ENCODE measurements at regions not wholly inside any gene's neighbourhood (a gene's known extent, or its start where the extent isn't known, plus 50 kb on each side); places are given as distances from the start of the nearest gene placed in this dataset.
"Not testable (repeated sequence)": the region's sequence is repeated elsewhere in the genome, so short reads cannot be mapped to it uniquely, and the experiment has no call there.

DNA sequence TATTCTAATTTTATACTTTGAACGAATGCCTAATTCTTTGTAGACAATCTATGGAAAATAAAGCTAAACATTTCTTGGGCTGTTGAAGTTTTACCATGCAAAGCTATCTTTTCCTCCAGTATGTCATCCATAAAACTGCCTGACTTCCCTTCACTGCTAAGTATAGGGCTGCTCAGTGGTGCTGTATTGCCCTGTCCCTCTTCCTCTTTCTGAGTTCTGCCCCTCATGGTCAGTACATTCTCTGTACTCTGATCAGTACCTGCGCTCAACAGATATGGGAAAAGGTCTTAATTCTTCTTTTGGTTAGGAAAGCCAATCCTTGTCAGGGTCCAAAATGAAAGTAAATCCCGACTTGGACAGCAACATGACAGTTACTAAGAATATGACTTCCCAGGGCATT, 321.9 kb downstream of the RAD51AP2 start:
- H3K4me3 Mint-ChIP-seq = no peak overlapping the region
- ATAC-seq (no peak), DNase-seq (no peak)
- POLR2A ChIA-PET = no interaction called here
- CTCF ChIA-PET = no interaction called here
- no peak overlapping the region for H3K27ac Mint-ChIP-seq
- H3K4me1 Mint-ChIP-seq (ENCODE audit: low read depth) = no peaks in the 10 kb centered on the region
- H3K9me3 Mint-ChIP-seq (ENCODE audit: insufficient read depth) = peaks cover 5% of the 10 kb centered on the region
- no peaks in the 10 kb centered on the region for H3K36me3 Mint-ChIP-seq (ENCODE audit: low read depth)
- no peaks in the 10 kb centered on the region for H3K27me3 Mint-ChIP-seq (ENCODE audit: low read depth)

DNA sequence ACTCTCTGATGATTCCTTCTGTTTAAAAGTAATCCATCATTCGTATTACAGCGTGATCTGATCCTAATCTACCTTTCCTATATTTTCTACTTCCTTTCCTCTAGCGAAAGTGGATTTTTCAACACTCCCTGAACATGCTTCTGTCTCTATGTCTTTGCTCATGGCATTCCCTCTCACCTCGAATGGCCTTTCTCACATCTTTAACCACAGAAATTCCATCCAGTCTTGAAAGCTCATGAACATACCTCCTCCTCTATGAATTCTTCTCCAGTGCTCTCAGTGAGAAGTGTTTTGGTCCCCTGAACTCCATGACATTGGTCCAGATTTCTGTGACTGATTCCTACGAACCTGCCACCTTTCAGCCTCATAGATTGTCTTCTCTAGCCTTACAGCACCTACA, 323.2 kb downstream of the RAD51AP2 start:
- ChIA-PET CTCF (no interaction called here), POLR2A (no interaction called here)
- Mint-ChIP-seq H3K4me3 (no peak overlapping the region), H3K4me1 (ENCODE audit: low read depth) (no peaks in the 10 kb centered on the region), H3K36me3 (ENCODE audit: low read depth) (no peaks in the 10 kb centered on the region), H3K27me3 (ENCODE audit: low read depth) (no peaks in the 10 kb centered on the region), H3K27ac (no peak overlapping the region), H3K9me3 (ENCODE audit: insufficient read depth) (peaks cover 5% of the 10 kb centered on the region)
- DNase-seq (no peak), ATAC-seq (no peak)

DNA sequence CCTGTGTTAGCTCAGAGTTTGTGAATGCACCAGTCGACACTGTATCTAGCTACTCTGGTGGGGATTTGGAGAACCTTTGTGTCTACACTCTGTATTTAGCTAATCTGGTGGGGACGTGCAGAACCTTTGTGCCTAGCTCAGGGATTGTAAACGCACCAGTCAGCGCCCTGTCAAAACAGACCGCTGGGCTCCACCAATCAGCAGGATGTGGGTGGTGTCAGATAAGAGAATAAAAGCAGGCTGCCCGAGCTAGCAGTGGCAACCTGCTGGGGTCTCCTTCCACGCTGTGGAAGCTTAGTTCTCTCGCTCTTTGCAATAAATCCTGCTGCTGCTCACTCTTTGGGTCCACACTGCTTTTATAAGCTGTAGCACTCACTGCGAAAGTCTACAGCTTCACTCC, 324.2 kb downstream of the RAD51AP2 start:
- H3K36me3 Mint-ChIP-seq (ENCODE audit: low read depth) = no peaks in the 10 kb centered on the region
- H3K27me3 Mint-ChIP-seq (ENCODE audit: low read depth) = no peaks in the 10 kb centered on the region
- H3K27ac Mint-ChIP-seq = no peak overlapping the region
- ChIA-PET CTCF (no interaction called here), POLR2A (no interaction called here)
- no peaks in the 10 kb centered on the region for H3K4me1 Mint-ChIP-seq (ENCODE audit: low read depth)
- ATAC-seq (no peak), DNase-seq (no peak)
- peaks cover 5% of the 10 kb centered on the region for H3K9me3 Mint-ChIP-seq (ENCODE audit: insufficient read depth)
- H3K4me3 Mint-ChIP-seq = no peak overlapping the region

DNA sequence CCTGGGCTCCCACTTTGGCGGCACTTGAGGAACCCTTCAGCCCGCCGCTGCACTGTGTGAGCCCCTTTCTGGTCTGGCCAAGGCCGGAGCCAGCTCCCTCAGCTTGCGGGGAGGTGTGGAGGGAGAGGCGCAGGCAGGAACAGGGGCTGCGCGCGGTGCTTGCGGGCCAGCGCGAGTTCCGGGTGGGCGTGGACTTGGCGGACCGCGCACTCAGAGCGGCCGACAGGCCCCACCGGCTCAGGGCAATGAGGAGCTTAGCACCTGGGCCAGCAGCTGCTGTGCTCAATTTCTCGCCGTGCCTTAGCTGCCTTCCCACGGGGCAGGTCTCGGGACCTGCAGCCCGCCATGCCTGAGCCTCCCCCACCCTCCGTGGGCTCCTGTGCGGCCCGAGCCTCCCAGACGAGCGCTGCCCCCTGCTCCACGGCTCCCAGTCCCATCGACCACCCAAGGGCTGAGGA, 324.8 kb downstream of the RAD51AP2 start:
- CTCF ChIA-PET; H3K9me3 Mint-ChIP-seq (ENCODE audit: insufficient read depth); ATAC-seq; H3K4me1 Mint-ChIP-seq (ENCODE audit: low read depth); H3K4me3 Mint-ChIP-seq; H3K27ac Mint-ChIP-seq; H3K36me3 Mint-ChIP-seq (ENCODE audit: low read depth); H3K27me3 Mint-ChIP-seq (ENCODE audit: low read depth); POLR2A ChIA-PET; DNase-seq: not testable (repeated sequence)

DNA sequence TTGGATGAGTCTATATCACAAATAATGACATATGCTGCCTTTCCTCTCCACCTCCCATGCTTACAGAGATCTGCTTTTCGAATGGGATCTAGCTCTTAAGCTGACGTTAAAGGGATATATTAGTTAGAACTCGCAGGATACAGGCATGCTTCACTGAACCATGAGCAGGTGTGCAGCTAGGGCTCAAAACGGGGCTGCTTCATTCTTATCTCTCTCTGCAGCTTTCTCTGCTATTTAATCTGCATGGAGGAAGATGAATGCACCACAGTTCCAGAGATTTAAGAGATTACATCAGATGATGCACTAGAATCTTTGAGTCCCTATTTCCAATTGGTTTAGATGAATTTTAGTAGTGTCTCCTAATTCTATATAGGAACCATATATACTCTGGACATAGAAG, 327.0 kb downstream of the RAD51AP2 start:
- Mint-ChIP-seq H3K4me3 (no peak overlapping the region), H3K27ac (no peak overlapping the region), H3K9me3 (ENCODE audit: insufficient read depth) (peaks cover 5% of the 10 kb centered on the region), H3K36me3 (ENCODE audit: low read depth) (no peaks in the 10 kb centered on the region), H3K4me1 (ENCODE audit: low read depth) (no peaks in the 10 kb centered on the region), H3K27me3 (ENCODE audit: low read depth) (no peaks in the 10 kb centered on the region)
- DNase-seq (no peak), ATAC-seq (no peak)
- ChIA-PET POLR2A (no interaction called here), CTCF (no interaction called here)

DNA sequence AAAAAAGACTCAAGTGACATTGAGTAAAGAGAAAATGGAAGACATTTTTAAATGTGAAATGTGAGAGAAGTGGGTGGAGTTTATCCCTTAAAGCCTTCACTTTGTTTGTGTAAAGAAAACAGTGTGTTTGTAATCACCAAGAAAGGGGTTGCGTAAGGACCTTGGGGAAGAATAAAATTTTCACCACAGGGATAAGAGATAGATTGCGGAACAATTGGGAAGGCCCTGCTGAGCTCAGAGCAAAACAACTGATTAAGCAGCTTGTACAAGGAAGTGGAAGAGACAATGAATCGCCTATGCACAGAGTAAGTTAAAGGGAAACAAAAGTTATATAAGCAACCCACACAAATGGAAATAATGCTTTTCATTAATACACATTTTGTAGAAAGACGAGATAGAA, 327.7 kb downstream of the RAD51AP2 start:
- no peaks in the 10 kb centered on the region for H3K36me3 Mint-ChIP-seq (ENCODE audit: low read depth)
- DNase-seq (no peak), ATAC-seq (no peak)
- H3K27me3 Mint-ChIP-seq (ENCODE audit: low read depth) = no peaks in the 10 kb centered on the region
- H3K27ac Mint-ChIP-seq = no peak overlapping the region
- no peaks in the 10 kb centered on the region for H3K4me1 Mint-ChIP-seq (ENCODE audit: low read depth)
- H3K9me3 Mint-ChIP-seq (ENCODE audit: insufficient read depth) = peaks cover 5% of the 10 kb centered on the region
- no peak overlapping the region for H3K4me3 Mint-ChIP-seq
- ChIA-PET POLR2A (no interaction called here), CTCF (no interaction called here)

DNA sequence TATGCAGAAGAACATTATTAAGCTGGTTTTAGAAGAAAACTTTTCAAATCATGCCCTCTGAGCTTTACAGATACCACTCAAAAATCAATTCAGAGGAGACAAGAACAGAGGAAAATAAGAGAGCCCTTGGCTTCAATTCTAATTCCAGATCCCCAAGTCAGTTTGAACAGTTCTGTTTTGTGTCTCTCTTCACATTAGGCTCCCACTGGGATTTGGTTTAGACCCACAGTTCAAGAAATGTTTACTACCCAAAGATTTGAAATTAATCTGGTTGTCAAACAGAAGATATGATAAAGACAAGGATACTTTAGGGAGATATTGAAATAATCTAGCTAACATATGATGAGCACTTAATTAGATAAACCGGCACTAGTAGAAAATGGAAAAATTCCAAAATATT, 329.5 kb downstream of the RAD51AP2 start:
- H3K4me3 Mint-ChIP-seq = no peak overlapping the region
- CTCF ChIA-PET = no interaction called here
- no peaks in the 10 kb centered on the region for H3K4me1 Mint-ChIP-seq (ENCODE audit: low read depth)
- POLR2A ChIA-PET = no interaction called here
- no peak for ATAC-seq
- H3K9me3 Mint-ChIP-seq (ENCODE audit: insufficient read depth) = peaks cover 5% of the 10 kb centered on the region
- H3K27ac Mint-ChIP-seq = no peak overlapping the region
- no peaks in the 10 kb centered on the region for H3K36me3 Mint-ChIP-seq (ENCODE audit: low read depth)
- no peaks in the 10 kb centered on the region for H3K27me3 Mint-ChIP-seq (ENCODE audit: low read depth)
- DNase-seq = no peak

DNA sequence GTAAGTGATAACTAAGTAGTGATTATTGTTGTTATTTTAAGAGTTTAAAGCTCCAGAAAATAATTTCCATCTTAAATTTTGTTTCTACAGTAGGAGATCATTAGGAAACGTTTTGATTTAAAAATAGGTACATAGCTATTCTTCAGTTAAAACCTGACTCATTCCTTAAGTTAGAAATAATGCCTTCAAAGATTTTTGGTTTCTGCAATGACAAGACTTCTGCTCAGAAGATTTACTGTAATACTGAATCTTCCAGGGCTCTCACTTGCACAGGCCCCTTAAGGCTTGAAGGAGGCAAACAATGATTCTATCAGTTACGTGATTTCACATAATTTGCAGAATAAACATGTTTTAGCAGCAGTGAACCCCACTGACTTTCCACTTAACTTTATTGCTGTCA, 333.7 kb downstream of the RAD51AP2 start:
- Mint-ChIP-seq H3K4me1 (ENCODE audit: low read depth) (no peaks in the 10 kb centered on the region), H3K4me3 (no peak overlapping the region), H3K27ac (no peak overlapping the region), H3K9me3 (ENCODE audit: insufficient read depth) (no peaks in the 10 kb centered on the region), H3K36me3 (ENCODE audit: low read depth) (no peaks in the 10 kb centered on the region), H3K27me3 (ENCODE audit: low read depth) (no peaks in the 10 kb centered on the region)
- CTCF ChIA-PET = no interaction called here
- POLR2A ChIA-PET = no interaction called here
- DNase-seq (no peak), ATAC-seq (no peak)

DNA sequence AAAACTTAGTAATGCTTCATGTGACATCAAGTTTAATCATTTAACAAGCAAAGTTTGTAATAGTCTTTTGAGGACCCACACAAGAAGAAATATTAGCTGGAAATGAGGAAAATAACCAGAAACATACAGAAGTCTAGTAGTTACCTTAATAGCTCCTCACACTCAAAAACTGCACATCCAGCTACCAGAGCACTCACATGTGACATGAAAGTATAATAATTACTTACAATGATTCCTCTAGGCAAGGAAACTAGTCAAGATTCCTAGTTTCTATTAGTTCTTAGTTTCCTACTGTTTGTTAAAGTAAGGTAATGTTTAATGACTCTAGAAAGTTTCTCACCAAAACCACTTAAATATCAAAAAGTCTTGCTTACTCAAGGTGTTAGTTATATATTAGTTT, 335.8 kb downstream of the RAD51AP2 start:
- CTCF ChIA-PET = interaction anchor here (1.2 kb wide), 1 partner anchor 252 kb away, joined by 3 read pairs; no protein-coding TSS in a partner anchor
- Mint-ChIP-seq H3K27me3 (ENCODE audit: low read depth) (no peaks in the 10 kb centered on the region), H3K4me1 (ENCODE audit: low read depth) (no peaks in the 10 kb centered on the region), H3K36me3 (ENCODE audit: low read depth) (no peaks in the 10 kb centered on the region), H3K4me3 (no peak overlapping the region), H3K9me3 (ENCODE audit: insufficient read depth) (no peaks in the 10 kb centered on the region), H3K27ac (no peak overlapping the region)
- DNase-seq (no peak), ATAC-seq (no peak)
- POLR2A ChIA-PET = no interaction called here

DNA sequence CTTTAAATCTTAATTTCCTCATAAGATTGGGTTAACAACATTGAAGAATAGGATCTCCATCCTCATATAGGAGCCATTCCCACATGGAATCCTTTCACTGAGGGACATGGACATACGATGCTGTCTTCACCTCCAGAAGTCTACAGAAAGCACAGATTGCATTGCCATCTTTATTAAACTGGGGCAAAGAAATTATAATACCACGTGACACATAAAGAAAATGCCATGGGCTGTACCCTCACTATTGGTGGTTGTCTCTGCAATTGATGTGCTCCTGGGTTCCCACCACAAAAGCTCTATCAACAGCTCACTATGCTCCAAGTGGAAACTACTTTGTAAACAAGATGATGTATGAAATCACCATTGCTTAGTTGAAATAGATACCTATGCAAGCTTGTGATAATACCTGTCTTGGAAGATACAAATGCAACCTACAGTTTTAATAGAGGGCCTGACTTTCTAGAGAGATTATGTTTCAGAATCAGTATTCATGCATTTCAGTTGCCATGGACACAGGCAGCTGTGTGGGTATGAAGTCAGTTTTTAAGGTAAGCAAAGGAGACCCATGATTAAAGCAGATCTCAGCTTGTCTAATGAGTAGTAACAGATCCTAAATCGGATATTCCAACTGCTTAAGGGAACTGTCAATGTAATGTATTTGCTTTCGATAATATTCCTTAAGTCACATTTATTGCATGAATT, 337.0 kb downstream of the RAD51AP2 start:
- Mint-ChIP-seq H3K27me3 (ENCODE audit: low read depth) (no peaks in the 10 kb centered on the region), H3K9me3 (ENCODE audit: insufficient read depth) (no peaks in the 10 kb centered on the region), H3K4me1 (ENCODE audit: low read depth) (no peaks in the 10 kb centered on the region), H3K4me3 (no peak overlapping the region), H3K27ac (no peak overlapping the region), H3K36me3 (ENCODE audit: low read depth) (no peaks in the 10 kb centered on the region)
- ChIA-PET POLR2A (no interaction called here), CTCF (interaction anchor here (1.2 kb wide), 1 partner anchor 253 kb away, joined by 3 read pairs; no protein-coding TSS in a partner anchor)
- no peak for ATAC-seq
- DNase-seq = no peak

DNA sequence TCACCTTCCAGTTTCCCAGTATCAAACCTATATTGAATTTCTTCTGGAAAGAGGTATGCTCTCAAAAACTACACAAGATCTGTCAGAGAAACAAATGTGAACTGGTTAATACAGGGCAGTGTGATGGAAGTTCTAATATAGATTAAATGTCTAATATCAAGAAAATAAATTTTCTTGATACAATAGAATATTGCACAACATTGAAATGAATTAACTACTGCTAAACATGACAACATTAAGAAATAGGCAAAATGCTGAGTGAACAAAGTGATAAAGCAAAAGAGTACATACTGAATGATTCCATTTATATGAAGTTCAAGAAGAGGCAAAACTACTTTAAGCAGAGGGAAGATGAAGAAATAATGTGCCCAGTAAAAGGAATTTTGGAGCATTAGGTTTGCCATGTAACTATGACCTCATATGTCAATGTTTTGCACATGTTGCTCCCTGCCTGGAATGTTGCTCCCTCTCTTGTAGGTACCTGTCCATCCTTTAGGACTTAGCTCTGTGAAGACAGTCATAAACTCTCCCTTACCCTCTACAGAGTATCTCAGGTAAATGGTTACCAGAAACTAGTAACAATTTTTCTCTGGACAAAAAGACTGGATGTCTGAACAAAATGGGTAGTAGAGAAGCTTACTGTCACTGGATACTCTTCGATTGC, 339.0 kb downstream of the RAD51AP2 start:
- ATAC-seq (no peak), DNase-seq (no peak)
- Mint-ChIP-seq H3K4me1 (ENCODE audit: low read depth) (no peaks in the 10 kb centered on the region), H3K4me3 (no peak overlapping the region), H3K9me3 (ENCODE audit: insufficient read depth) (no peaks in the 10 kb centered on the region), H3K27me3 (ENCODE audit: low read depth) (no peaks in the 10 kb centered on the region), H3K27ac (no peak overlapping the region), H3K36me3 (ENCODE audit: low read depth) (no peaks in the 10 kb centered on the region)
- CTCF ChIA-PET = no interaction called here
- POLR2A ChIA-PET = no interaction called here

DNA sequence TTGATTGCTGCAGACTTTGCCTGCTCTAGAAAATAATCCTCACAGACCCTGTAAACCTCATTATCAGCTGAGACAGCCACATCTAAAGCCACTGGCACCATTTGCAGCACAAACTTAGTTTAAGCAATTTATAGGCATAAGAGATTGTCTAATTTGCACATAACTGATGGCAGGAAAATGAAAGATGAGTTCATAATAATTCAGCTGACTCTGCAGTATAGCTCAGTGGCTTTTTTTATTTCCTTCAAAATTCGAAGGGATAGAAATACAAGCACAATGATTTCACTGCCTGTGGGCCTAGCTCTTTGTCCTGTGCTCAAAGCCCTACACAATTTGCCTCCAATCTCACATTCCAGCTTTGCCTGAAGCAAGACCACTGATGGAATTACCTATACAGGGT, 341.2 kb downstream of the RAD51AP2 start:
- H3K27ac Mint-ChIP-seq = no peak overlapping the region
- no peaks in the 10 kb centered on the region for H3K4me1 Mint-ChIP-seq (ENCODE audit: low read depth)
- POLR2A ChIA-PET = no interaction called here

More for the DNA sequence above, 341.2 kb downstream of the RAD51AP2 start:
- Mint-ChIP-seq H3K4me3 (no peak overlapping the region), H3K9me3 (ENCODE audit: insufficient read depth) (no peaks in the 10 kb centered on the region), H3K27me3 (ENCODE audit: low read depth) (no peaks in the 10 kb centered on the region), H3K36me3 (ENCODE audit: low read depth) (no peaks in the 10 kb centered on the region)
- ATAC-seq (no peak), DNase-seq (no peak)
- CTCF ChIA-PET = no interaction called here
